ENCODE measurements at regions not wholly inside any gene's neighbourhood (a gene's known extent, or its start where the extent isn't known, plus 50 kb on each side); places are given as distances from the start of the nearest gene placed in this dataset.

DNA sequence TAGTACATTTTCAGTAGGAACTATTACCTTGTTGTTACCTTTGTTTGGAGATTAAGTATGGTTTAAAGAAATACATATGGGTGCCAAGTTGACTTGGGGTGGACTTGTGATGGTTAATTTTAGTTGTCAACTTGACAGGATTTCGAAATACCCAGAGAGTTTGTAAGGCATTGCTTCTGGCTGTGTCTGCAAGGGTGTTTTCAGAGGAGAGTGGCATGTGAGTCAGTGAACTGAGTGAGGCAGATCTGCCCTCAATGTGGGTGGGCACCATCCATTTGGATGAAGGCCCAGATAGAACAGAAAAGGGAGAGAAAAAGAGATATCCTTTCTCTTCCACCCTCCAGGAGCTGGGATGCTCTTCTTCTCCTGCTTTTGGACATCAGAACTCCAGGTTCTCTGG, 315.5 kb downstream of the GPATCH2 start:
- FAIRE-seq (no peak), DNase-seq (ENCODE audit: insufficient read length, low spot score) (no peak)
- no peak for TF ChIP-seq POLR2A (IDR thresholded peaks at IDR 0.05; ENCODE audit: low read depth, low read length)
- TF ChIP-seq TAF1 (IDR thresholded peaks at IDR 0.05; ENCODE audit: low read depth, low read length) = no peak
- no peak for TF ChIP-seq POU2F2 (IDR thresholded peaks at IDR 0.05; ENCODE audit: low read depth, low read length)
- no peak for TF ChIP-seq PAX5 (IDR thresholded peaks at IDR 0.05; ENCODE audit: insufficient read depth, low read length, severe bottlenecking)
- TF ChIP-seq POLR2AphosphoS5 (IDR thresholded peaks at IDR 0.05; ENCODE audit: low read depth, low read length) = no peak
- no peak for TF ChIP-seq SPI1 (IDR thresholded peaks at IDR 0.05; ENCODE audit: low read depth, low read length)

DNA sequence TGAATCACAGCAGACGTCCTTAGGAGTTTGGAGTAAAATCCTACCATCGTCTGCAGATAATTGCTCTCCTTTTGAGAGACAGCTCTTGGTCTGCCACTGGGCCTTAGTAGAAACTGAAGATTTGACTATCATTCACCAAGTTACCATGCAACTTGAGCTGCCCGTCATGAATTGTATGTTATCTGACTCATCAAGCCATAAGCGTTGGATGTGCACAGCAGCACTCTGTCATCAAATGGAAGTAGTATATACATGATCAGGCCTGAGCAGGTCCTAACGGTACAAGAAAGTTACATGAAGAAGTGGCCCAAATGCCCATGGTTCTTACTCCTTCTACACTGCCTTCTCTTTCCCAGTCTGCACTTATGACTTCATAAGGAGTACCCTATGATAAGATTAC, 317.8 kb downstream of the GPATCH2 start:
- TF ChIP-seq SPI1 (IDR thresholded peaks at IDR 0.05; ENCODE audit: low read depth, low read length) (no peak), TAF1 (IDR thresholded peaks at IDR 0.05; ENCODE audit: low read depth, low read length) (no peak), POLR2AphosphoS5 (IDR thresholded peaks at IDR 0.05; ENCODE audit: low read depth, low read length) (no peak), POLR2A (IDR thresholded peaks at IDR 0.05; ENCODE audit: low read depth, low read length) (no peak), PAX5 (IDR thresholded peaks at IDR 0.05; ENCODE audit: insufficient read depth, low read length, severe bottlenecking) (no peak), POU2F2 (IDR thresholded peaks at IDR 0.05; ENCODE audit: low read depth, low read length) (no peak)
- FAIRE-seq = no peak
- no peak for DNase-seq (ENCODE audit: insufficient read length, low spot score)

DNA sequence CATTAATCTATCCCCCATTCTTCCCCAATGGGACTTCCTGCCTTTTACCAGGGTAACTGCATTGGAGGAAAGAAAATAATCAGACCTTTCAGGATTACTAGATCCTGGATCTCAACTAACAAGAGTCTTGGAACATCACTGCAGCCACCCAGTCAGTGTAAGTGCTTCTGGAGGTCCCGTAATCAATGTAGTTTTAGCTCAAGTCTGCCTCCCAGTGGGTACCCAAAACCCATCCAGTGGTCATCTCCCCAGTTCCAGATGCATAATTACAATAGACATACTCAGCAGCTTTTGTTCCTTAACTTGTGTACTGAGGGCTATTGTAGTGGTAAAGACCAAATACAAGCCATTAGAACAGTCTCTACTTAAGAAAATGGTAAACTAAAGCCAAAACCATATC, 319.1 kb downstream of the GPATCH2 start:
- DNase-seq (ENCODE audit: insufficient read length, low spot score) (no peak), FAIRE-seq (no peak)
- TF ChIP-seq TAF1 (IDR thresholded peaks at IDR 0.05; ENCODE audit: low read depth, low read length) (no peak), SPI1 (IDR thresholded peaks at IDR 0.05; ENCODE audit: low read depth, low read length) (no peak), POU2F2 (IDR thresholded peaks at IDR 0.05; ENCODE audit: low read depth, low read length) (no peak), POLR2A (IDR thresholded peaks at IDR 0.05; ENCODE audit: low read depth, low read length) (no peak), POLR2AphosphoS5 (IDR thresholded peaks at IDR 0.05; ENCODE audit: low read depth, low read length) (no peak), PAX5 (IDR thresholded peaks at IDR 0.05; ENCODE audit: insufficient read depth, low read length, severe bottlenecking) (no peak)

DNA sequence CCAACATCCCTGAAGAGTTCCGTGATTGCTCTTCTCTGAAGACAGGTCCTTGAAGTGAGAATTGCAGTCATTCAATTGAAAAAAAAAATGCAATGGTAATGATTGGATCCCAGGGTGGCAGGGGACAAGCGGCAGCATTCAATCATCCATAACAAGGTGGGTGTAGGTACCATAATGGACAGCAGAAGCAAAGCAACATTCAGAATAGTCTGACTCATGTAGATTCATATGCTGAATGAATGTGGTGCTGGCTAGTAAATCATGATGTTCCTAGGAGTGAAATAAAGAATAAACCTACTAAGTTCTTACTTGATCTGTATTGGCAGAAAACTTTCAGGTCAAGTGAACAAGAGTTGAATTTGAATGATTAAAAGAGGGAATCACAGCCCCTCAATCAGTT, 319.6 kb downstream of the GPATCH2 start:
- no peak for TF ChIP-seq PAX5 (IDR thresholded peaks at IDR 0.05; ENCODE audit: insufficient read depth, low read length, severe bottlenecking)
- TF ChIP-seq POLR2A (IDR thresholded peaks at IDR 0.05; ENCODE audit: low read depth, low read length) = no peak
- no peak for TF ChIP-seq POLR2AphosphoS5 (IDR thresholded peaks at IDR 0.05; ENCODE audit: low read depth, low read length)
- no peak for TF ChIP-seq SPI1 (IDR thresholded peaks at IDR 0.05; ENCODE audit: low read depth, low read length)
- TF ChIP-seq POU2F2 (IDR thresholded peaks at IDR 0.05; ENCODE audit: low read depth, low read length) = no peak
- TF ChIP-seq TAF1 (IDR thresholded peaks at IDR 0.05; ENCODE audit: low read depth, low read length) = no peak
- DNase-seq (ENCODE audit: insufficient read length, low spot score) = no peak
- no peak for FAIRE-seq

DNA sequence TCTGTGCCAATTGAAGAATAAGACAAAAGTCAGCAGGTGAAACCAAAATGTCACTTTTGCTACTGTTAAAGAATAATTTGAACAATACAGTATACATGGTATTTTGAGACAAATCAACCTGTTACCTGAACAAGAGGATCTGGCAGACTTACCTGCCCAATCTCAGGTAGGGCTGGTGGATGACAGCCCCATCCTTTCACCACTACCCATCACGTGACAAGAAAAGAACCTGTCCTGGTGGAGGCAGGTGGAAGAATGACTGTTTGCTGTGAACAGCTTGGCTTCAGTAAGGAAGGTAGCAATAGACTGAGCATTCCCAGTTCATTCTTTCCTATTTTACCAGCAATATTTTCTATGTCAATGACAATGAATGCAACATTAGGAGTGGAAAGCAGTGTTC, 349.6 kb downstream of the GPATCH2 start:
- TF ChIP-seq TAF1 (IDR thresholded peaks at IDR 0.05; ENCODE audit: low read depth, low read length) (no peak), POU2F2 (IDR thresholded peaks at IDR 0.05; ENCODE audit: low read depth, low read length) (no peak), POLR2AphosphoS5 (IDR thresholded peaks at IDR 0.05; ENCODE audit: low read depth, low read length) (no peak), SPI1 (IDR thresholded peaks at IDR 0.05; ENCODE audit: low read depth, low read length) (no peak), PAX5 (IDR thresholded peaks at IDR 0.05; ENCODE audit: insufficient read depth, low read length, severe bottlenecking) (no peak), POLR2A (IDR thresholded peaks at IDR 0.05; ENCODE audit: low read depth, low read length) (no peak)
- DNase-seq (ENCODE audit: insufficient read length, low spot score) = no peak
- FAIRE-seq = no peak

GRCh38 chr1:217275655-217276398, 355.1 kb downstream of the GPATCH2 start:
- DNase-seq (ENCODE audit: insufficient read length, low spot score) (no peak), FAIRE-seq (no peak)
- no peak for TF ChIP-seq POU2F2 (IDR thresholded peaks at IDR 0.05; ENCODE audit: low read depth, low read length)
- no peak for TF ChIP-seq SPI1 (IDR thresholded peaks at IDR 0.05; ENCODE audit: low read depth, low read length)

GRCh38 chr1:217274927-217275654, 355.8 kb downstream of the GPATCH2 start:
- DNase-seq (ENCODE audit: insufficient read length, low spot score) = no peak
- FAIRE-seq = no peak

GRCh38 chr1:217274416-217274815, 356.5 kb downstream of the GPATCH2 start:
- FAIRE-seq = no peak
- no peak for DNase-seq (ENCODE audit: insufficient read length, low spot score)
- TF ChIP-seq POU2F2 (IDR thresholded peaks at IDR 0.05; ENCODE audit: low read depth, low read length) (no peak), POLR2A (IDR thresholded peaks at IDR 0.05; ENCODE audit: low read depth, low read length) (no peak), SPI1 (IDR thresholded peaks at IDR 0.05; ENCODE audit: low read depth, low read length) (no peak), TAF1 (IDR thresholded peaks at IDR 0.05; ENCODE audit: low read depth, low read length) (no peak), PAX5 (IDR thresholded peaks at IDR 0.05; ENCODE audit: insufficient read depth, low read length, severe bottlenecking) (no peak), POLR2AphosphoS5 (IDR thresholded peaks at IDR 0.05; ENCODE audit: low read depth, low read length) (no peak)

More at GRCh38 chr1:217274927-217275654, 355.8 kb downstream of the GPATCH2 start:
- TF ChIP-seq POLR2AphosphoS5 (IDR thresholded peaks at IDR 0.05; ENCODE audit: low read depth, low read length) (no peak), SPI1 (IDR thresholded peaks at IDR 0.05; ENCODE audit: low read depth, low read length) (no peak)

GRCh38 chr1:217273866-217274265, 357.0 kb downstream of the GPATCH2 start:
- TF ChIP-seq SPI1 (IDR thresholded peaks at IDR 0.05; ENCODE audit: low read depth, low read length) = no peak
- no peak for TF ChIP-seq POU2F2 (IDR thresholded peaks at IDR 0.05; ENCODE audit: low read depth, low read length)
- FAIRE-seq (no peak), DNase-seq (ENCODE audit: insufficient read length, low spot score) (no peak)

- TF ChIP-seq POLR2A (IDR thresholded peaks at IDR 0.05; ENCODE audit: low read depth, low read length) (no peak), POU2F2 (IDR thresholded peaks at IDR 0.05; ENCODE audit: low read depth, low read length) (no peak), PAX5 (IDR thresholded peaks at IDR 0.05; ENCODE audit: insufficient read depth, low read length, severe bottlenecking) (no peak), POLR2AphosphoS5 (IDR thresholded peaks at IDR 0.05; ENCODE audit: low read depth, low read length) (no peak), SPI1 (IDR thresholded peaks at IDR 0.05; ENCODE audit: low read depth, low read length) (no peak), TAF1 (IDR thresholded peaks at IDR 0.05; ENCODE audit: low read depth, low read length) (no peak)
- FAIRE-seq (no peak), DNase-seq (ENCODE audit: insufficient read length, low spot score) (no peak)
These were observed 358.5 kb downstream of the GPATCH2 start for GRCh38 chr1:217272385-217272784.

Measured in GM12891 (cell line).